ENCODE measurements at regions not wholly inside any gene's neighbourhood (a gene's known extent, or its start where the extent isn't known, plus 50 kb on each side); places are given as distances from the start of the nearest gene placed in this dataset.
A peak's percentile ranks its signal among the peaks of the same experiment; 100 is the strongest.
"Not testable (repeated sequence)": the region's sequence is repeated elsewhere in the genome, so short reads cannot be mapped to it uniquely, and the experiment has no call there.

DNA sequence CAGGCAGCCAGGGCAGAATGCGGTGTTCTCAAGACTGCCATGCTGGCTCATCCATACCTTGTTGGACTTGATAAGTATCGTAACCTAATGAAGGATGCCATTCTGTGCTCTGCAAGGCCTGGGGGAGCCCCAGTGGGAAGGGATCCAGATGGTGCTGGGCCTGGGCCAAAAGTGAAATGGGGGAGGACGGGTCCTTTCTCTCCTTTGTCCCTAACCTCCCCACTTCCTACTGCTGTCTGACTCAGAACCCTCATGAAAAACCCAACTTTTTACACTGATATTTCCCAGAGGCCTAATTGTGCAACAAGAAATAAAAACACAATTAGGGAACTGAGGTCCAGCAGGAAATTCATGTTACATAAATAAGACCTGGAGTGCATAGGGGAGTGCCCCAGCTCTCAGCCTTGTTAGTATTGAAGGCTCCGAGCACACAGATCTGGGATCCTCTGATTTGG, 193.7 kb upstream of the SVIL start:
- no peak for DNase-seq (ENCODE audit: low spot score)

DNA sequence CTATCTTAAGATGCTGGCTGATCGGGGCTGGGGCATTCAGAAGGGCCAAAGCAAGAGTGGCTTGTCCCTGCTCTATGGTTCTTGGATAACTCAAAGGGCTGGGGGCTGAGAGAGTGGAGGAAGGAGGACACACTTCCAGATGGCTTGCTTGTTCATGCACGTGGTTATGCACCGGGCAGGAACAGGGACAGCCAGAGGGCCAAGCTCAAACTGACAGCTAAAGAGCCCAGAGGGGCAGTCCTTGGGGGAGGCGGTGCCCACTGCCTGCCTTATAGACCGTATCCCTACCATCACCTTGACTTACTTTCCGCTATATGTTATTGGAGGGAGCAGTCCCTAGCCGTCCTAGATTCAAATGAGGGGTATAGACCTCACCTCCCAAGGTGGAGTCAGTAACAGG, 192.7 kb upstream of the SVIL start:
- DNase-seq (ENCODE audit: low spot score), result no peak

DNA sequence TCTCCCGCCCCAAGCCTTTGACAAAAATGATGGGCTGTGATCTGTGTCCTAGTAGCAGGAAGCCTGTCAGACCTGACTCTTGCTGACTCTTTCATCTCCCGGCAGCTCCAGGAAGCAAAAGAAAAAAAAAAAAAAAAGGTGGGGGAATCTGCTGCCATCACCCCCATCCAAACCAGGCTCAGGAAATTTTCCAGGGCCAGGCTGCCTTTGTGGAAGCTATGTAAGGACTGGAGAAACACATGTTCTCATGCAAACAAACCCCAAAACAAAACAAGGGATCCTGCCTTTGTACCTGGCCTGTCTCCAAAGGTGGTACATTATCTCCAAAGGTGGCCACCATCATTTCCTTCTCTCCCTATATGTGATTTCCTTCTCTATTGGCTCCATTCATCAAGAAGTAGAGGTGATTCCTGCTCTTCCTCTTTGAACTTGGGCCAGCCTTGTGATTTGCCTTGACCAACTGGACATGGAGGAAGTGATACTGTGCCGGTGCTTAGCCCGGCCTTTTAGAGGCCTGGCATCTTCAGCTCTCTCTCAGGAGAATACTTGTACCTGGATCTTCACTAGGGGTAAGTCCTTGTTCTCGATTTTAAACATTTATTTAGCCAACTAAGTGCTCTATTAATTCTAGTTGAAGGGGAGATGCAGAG, 192.2 kb upstream of the SVIL start:
- DNase-seq (ENCODE audit: low spot score), result no peak

DNA sequence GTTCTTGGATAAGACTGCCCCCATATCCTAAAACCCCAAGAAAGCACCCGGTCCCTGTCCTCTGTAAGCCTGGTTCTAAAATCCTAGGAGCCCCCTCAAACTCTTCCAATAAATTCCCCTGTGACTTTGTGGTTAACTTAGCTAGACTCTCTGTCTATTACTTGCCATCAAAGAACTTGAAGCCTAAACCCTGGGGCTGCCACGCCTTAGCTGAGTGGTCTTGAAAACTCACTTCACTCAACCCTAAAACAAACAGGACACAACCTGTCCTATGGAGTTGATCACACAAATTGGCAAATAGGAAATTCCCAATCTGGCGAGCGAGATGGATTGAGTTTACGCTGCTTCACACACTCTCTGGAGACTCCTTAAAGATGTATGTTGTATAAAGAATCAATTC, 191.4 kb upstream of the SVIL start:
- DNase-seq (ENCODE audit: low spot score), result no peak

DNA sequence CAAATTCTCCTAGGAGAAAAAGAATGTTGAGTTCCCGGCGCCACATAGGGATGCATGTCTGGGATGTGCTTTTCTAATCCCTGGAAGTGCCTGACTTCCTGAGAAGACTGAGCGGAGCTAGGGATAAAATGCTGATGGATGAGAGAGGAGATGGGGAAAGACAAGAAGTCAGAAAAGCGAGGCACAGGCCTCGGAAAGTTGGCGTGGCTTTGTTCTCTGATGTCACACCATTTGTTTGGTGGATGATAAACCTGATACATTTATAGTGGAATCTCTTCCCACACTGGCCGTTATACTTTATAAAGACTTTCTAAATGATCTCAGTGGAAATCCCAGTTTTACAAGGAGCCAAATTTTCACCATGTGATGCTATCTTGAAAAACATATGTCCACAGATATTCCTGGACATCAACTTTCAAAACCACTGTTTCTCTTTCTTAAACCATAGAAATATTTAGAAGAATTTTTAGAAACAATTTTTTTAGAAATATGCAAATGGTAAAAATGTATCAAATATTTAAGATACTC, 188.8 kb upstream of the SVIL start:
- no peak for DNase-seq (ENCODE audit: low spot score)

DNA sequence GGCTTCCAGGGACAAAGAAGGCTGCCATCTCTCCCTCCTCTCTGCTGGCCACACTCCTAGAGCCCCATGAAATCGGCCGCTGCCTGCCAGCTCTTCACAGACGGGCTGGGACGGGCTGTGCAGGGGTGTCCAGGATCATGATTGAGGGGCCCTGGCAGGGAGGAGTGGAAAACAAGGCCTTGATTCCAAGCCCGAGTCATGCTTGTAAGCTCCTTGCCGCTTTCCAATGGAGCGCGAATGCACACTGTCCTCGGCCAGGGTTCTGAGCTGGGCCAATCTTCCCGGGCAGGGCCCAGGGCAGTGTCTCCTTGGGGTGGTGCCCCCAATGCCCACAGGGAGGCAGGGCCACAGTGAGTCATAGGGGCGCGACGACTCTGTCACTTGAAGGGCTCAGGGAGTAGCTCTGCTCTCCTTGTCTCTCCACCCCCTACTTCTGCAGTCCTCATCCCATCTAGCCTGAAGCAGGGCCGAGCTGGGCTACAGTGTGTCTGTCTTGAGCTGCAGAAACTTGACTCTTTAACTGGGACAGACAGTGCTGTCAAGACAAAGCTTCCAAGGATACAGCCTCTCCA, 186.2 kb upstream of the SVIL start:
- DNase-seq (ENCODE audit: low spot score), result no peak

DNA sequence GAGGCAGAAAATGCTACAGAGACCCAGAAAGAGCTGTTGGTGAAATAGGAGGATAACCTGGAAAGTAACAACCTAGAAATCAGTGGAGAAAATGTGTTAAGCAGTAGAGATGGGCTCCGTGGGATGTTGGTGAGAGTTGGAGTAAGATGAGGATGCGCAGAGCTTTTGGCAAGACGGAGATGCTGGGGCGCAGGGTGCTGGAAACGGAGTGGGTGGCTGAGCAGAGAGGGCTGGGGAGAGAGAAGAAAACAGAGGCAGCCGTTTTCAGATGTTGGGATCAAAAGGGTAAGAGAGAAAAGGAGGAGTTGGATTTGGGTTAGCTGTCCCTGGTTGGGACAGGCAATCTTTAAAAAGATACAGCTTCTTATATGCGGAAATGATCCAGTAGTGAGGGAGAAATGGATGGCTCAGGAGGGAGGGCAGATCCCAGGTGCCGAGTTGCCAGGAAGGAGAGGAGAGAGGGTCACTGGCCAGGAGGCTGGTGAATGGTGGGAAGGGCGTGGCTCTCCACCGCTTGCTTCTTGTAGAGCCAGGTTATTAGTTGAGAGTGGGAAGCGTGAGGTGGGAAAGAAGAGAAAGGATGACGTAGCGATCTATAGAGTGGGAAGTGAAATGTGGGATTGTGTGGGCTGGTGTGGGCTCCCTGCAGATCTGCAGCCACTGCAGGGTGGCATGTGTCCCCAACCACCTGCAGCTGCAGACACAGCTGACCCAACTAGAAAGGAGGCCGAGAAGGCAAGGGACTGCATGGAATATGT, 182.2 kb upstream of the SVIL start:
- no peak for DNase-seq (ENCODE audit: low spot score)

DNA sequence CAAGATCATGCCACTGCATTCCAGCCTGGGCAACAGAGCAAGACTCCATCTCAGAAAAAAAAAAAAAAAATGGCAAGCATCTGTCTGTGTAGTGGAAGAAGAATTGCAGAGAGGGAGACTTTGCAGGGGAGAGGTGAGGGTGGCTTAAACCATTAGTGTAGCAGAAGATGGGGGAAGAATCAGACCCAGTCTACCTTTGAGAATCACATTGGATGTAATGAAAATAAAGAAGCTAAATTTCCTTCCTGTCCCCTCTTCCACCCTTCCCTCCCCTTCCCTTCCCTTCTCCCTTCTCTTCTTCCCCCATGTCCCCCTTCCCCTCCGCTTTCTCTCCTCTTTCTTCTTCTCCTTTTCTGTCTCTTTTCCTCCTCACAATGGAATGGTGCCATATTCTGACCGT, 180.8 kb upstream of the SVIL start:
- DNase-seq (ENCODE audit: low spot score), result no peak

DNA sequence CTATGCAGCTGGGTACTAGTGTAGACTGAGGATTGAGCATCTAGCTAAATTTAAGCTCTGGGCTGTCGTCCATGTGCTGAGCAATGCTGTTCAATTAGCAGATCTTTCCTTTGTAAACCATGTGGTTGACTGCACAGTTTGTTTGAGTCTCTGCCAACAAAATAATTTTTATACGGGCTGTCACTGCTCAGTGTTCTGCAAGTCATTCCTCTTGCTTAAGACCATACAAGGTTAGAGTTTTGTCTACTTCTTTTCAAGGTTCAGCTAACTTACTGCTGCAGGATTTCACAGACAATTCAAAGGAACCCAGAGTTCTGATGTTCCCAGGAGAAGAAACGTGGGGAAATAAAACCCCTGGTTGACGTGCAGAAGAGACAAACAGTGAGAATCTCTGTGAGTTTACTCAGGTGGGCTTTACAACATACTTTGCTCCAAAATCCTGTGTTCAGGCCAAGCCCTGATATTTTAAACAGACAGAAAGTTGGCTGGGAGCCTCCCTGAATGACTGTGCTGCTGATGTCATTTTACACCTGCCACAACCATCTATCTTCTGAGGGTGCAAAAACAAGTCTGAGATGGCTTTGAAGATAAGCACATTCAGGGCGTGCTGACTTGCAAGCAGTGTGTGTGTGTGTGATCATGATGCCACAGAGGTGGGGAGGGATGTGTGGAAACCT, 177.1 kb upstream of the SVIL start:
- peak; percentile 2 for DNase-seq (ENCODE audit: low spot score)

DNA sequence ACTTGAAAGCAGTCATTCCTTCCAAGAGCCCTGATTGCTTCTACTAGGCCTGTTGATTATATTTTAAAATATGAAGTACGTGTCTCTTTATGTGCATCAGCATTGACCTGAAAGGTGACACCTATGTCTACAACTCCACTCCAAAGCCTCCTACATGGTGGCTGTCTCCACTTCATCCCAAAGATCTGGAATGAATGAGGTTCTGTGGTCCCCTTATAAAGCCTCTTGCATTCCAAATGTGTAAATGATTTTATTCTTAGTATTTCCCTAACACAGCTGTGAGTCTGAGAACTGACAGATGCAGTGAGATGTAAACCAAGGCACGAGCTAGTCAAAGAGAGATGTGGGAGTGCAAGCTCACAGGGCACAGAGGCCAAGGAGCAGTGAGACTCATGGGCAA, 176.0 kb upstream of the SVIL start:
- no peak for DNase-seq (ENCODE audit: low spot score)

DNA sequence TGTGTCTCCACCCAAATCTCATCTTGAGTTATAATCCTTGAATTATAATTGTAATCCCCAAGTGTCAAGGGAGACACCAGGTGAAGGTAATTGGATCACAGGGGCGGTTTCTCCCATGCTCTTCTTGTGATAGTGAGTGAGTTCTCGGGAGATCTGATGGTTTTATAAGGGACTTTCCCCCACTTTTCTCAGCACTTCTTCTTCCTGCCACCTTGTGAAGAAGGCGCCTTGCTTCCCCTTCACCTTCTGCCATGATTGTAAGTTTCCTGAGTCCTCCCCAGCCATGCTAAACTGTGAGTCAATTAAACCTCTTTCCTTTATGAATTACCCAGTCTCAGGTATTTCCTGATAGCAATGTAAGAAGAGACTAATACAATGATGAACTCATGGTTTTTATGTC, 175.5 kb upstream of the SVIL start:
- not testable (repeated sequence) for DNase-seq (ENCODE audit: low spot score)

DNA sequence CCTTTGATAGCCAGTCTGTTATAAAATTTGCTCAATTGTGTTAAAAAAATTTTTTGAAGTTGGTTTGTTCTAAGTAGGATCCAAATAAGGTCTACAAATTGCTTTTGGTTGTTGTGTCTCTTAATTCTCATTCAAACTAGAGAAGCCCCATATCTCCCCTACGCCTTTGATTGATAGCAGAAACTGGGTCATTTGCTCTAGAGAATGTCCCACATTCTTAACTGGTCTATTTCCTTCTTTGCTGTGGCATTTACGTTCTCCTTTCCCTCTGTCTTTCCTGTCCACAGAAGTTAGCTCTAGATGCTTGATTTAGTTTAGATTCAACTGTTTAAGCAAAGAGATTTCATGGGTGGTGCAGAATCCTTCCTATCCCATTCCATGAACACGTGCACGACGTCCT, 174.6 kb upstream of the SVIL start:
- no peak for DNase-seq (ENCODE audit: low spot score)

DNA sequence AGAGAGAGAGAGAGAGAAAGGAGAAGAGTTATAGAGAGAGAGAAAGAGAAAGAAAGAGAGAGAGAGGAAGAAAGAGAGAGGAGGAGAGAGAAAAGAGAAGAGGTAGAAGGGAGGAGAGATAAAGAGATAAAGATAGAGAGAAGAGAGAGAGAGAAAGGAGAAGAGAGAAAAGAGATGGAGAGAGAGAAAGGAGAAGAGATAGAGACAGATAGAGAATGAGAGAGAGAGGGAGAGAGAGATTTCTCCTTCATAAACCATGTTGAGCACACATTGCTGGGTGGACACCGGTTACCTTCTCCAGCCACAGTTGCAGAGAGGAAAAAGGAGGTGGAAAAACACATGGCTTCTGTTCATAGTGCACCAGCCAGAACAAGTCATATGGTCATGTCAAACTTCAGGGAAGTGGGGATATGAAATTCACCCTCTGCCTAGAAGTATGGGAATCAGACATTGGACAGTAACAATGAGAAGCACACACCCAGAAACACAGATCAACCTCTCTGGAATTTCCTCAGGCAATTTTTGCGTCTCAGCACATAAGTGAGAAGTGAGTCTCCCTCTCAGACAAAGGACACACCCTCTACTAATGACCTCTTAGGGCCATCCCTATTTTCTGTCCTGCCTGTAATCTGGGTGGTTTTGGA, 172.5 kb upstream of the SVIL start:
- DNase-seq (ENCODE audit: low spot score), result no peak

DNA sequence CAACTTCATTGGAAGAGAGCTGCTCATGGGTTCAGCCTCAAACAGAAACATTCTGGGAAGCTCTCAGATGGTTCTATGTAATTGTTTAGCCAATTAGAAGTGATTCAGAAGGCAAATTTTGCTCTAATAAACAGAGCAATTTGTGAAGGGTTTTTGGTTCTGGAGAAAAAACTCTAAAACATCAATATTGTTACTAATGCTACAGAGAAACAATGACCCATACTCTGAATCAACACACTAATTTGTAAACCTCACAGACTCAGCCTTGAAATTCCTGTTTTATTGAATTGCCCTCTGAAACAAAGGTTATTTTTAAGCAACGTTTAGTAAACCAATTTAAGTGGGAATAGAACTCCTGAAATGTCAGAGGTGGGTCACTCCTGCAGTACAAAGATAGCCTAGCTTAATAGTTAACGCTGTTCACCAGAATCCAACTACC, 171.6 kb upstream of the SVIL start:
- no peak for DNase-seq (ENCODE audit: low spot score)

DNA sequence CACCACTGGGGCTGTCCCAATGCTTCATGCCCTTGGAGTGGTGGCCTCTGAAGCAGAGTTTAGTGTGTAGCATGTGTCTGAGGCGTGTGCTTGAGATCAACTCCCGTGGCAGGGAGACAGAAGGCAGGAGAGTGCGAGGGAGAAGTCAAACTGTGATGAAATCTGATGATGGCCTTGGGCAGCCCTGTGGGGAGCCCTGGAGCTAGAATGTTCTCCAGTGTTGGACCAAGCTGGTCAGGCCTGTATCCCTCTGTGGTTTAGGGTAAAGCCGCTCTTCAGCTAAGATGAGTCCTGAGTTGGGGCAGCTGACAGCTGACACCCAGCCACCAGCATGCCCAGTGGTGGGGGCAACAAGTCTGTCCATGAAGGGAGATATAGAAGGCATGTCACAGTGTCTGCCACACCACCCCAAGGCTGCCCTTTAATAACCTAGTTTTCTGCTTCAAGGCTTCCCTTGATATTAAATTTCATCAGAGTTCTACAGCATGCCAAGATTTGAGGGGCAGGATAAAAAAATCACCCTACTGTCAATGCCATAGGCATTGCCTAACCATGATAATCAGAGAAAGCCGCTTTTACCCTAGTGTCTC, 170.5 kb upstream of the SVIL start:
- no peak for DNase-seq (ENCODE audit: low spot score)

DNA sequence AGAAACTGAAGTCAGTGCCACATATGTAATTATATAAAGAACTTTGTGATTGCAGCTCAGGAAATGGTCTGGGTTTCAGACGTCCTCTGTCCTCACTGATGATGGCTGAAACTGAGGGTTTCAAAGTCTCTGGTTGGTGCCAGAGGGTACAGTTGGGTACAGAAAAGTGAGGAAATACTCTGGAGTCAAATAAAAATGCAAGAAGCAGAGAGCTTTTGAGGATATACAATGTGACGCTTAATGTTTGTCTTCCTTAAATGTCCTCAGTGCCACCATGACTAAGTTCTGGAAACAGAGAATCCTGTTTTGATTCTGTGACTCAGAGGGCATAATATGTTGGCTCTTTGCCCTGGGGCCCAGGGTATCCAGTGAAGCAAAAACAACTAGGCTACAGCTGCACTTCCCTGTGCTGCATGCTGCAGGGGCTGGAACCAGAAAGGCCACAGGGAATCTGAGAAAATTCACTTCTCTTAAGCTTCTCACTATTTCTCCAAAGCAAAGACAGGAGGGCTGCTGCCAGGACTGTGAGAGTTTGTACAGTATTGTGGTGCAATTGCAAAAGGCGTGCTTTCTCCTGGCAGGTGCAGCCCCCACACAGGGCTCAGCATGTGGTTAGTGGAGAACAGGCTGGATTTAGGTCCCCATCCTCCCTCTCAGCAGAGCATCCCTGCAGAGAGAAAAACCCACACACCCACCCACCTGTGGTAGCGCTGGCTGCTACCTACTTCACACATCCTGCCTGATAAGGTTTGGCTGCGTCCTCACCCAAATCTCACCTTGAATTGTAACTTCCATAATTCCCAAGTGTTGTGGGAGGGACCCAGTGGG, 169.5 kb upstream of the SVIL start:
- DNase-seq (ENCODE audit: low spot score), result no peak

DNA sequence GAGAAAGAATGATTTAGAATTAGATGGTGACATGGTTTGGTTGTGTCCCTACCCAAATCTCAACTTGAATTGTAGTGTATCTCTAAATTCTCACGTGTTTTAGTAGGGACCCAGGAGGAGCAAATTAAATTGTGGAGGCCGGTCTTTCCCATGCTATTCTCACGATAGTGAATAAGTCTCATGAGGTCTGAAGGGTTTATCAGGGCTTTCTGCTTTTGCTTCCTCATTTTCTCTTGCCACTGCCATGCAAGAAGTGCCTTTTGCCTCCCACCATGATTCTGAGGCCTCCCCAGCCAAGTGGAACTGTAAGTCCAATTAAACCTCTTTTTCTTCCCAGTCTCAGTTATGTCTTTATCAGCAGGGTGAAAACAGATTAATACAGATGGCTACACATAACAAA, 167.4 kb upstream of the SVIL start:
- DNase-seq (ENCODE audit: low spot score), result no peak

DNA sequence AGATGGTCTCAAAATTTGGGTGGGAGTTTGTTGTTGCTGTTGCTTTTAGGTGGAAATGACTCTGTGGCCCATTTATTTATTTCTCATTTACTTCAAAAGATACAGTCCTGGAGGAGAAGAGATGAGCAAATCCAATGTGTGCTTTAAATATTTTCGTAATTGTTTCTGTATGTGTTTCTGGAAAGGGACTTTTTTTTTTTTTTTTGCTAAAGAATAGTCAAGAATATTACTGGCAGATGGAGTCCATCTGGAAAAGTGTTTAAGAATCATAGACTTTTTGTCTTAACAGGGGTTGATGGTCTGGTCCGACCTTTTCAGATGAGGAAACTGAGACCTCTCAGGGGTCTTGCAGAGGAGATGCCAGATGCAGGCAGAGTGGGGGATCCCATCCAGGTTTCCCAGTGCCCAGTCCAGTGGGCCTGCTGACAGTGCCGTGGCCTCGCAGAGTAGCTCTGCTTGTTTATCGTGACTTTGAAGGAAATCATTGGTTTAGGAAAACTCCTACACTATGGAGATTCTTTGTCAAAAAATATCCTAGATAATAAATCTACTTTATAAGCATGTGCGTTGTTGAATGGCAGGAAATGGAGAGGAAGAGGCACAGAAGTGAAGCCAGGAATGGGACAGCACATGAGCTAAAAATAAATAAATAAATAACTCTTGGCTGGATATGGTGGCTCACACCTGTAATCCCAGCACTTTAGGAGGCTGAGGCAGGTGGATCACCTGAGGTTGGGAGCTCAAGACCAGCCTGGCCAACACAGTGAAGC, 164.3 kb upstream of the SVIL start:
- no peak for DNase-seq (ENCODE audit: low spot score)

DNA sequence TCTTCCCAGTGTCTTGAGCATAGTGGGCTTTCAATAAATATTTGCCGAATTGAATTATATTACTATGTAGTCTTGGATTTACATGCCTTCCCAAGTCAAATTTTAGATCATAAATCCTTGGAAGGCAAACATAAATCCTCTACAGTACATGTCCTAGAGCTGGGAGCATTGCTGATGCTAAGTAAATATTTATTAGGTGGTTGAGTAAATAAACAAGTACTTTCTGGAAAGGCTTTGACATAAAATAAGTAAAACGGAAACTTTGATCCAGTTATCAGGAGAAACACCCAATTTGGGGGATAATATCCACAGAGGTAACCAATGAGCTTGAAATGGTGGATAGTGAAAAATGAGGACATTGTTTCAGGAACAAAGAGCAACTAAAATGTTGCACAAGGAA, 162.8 kb upstream of the SVIL start:
- DNase-seq (ENCODE audit: low spot score), result no peak

DNA sequence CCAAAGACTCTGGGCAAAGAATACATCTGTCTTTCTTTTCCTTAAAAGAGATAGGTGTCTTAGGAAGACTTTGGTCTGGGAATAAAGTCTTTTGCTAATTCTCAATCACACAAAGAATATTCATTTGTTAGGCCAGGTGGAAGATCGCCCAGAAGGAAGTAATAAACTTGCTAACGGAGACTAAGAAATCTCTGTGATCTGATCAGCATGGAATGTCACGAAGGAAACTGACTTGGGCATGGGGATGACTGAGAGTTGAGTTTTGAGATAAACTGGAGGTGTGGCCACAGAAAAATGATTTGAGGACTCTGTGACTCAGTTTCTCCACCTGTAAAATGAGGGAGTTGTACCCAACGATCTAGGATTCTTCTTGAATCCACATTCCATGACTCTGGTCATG, 161.1 kb upstream of the SVIL start:
- no peak for DNase-seq (ENCODE audit: low spot score)
